Neural cell (in vitro differentiated cells): ENCODE measurements at regions not wholly inside any gene's neighbourhood (a gene's known extent, or its start where the extent isn't known, plus 50 kb on each side); places are given as distances from the start of the nearest gene placed in this dataset.

ENCODE experiments used
- H2AFZ ChIP-seq: fragments of 200-600, 300-800 bp; sonication (generic), shearing (Covaris generic); 2 replicates; pipeline ENCODE4 v1.6.0; 2014; ENCODE audit warnings: low read depth, mild to moderate bottlenecking, antibody characterized with exemption, low read length, moderate library complexity
- H3F3A ChIP-seq: fragments of 200-600 bp; shearing (Covaris generic); 2 replicates; pipeline ENCODE4 v1.6.1; 2016; ENCODE audit warnings: mild to moderate bottlenecking, moderate library complexity, mixed read lengths, antibody characterized with exemption, low read length; ENCODE audit not compliant: insufficient read depth, poor library complexity, severe bottlenecking
- H3K27ac ChIP-seq: fragments of 200-600, 300-800 bp; sonication (generic), shearing (Covaris generic); 2 replicates; pipeline ENCODE4 v1.5.1; 2014; ENCODE audit warnings: mild to moderate bottlenecking, low read length, moderate library complexity
- H3K27me3 ChIP-seq: fragments of 300-800, 200-600 bp; sonication (generic), shearing (Covaris generic); 2 replicates; pipeline ENCODE4 v1.6.0; 2014; ENCODE audit warnings: mild to moderate bottlenecking, low read depth, low read length, moderate library complexity; ENCODE audit not compliant: insufficient read depth
- H3K36me3 ChIP-seq: fragments of 300-800, 200-600 bp; sonication (generic), shearing (Covaris generic); 2 replicates; pipeline ENCODE4 v1.5.1; 2014; ENCODE audit warnings: mild to moderate bottlenecking, antibody characterized with exemption, low read length, moderate library complexity; ENCODE audit not compliant: insufficient read depth
- H3K4me2 ChIP-seq: fragments of 300-800, 200-600 bp; sonication (generic), shearing (Covaris generic); 2 replicates; pipeline ENCODE4 v1.6.0; 2014; ENCODE audit warnings: mild to moderate bottlenecking, low read length
- H3K4me3 ChIP-seq: fragments of 300-800, 200-600 bp; sonication (generic), shearing (Covaris generic); 2 replicates; pipeline ENCODE4 v1.5.1; 2014; ENCODE audit warnings: mild to moderate bottlenecking, low read length, moderate library complexity
- H3K79me2 ChIP-seq: fragments of 200-600 bp; shearing (Covaris generic); replicated peaks from 2 replicates; pipeline ENCODE4 v1.6.0; 2014; ENCODE audit warnings: mild to moderate bottlenecking, low read length, moderate library complexity; ENCODE audit not compliant: insufficient read depth
- H3K9ac ChIP-seq: fragments of 300-800, 200-600 bp; sonication (generic), shearing (Covaris generic); 2 replicates; pipeline ENCODE4 v1.6.1; 2016; ENCODE audit warnings: mild to moderate bottlenecking, low read length, mixed read lengths
- H3K9me2 ChIP-seq: fragments of 200-600 bp; shearing (Covaris generic); 2 replicates; pipeline ENCODE4 v1.6.1; 2016; ENCODE audit warnings: mild to moderate bottlenecking, low read length, mixed read lengths; ENCODE audit not compliant: insufficient read depth
- H3K9me3 ChIP-seq: fragments of 200-600, 300-800 bp; sonication (generic), shearing (Covaris generic); 2 replicates; pipeline ENCODE4 v1.6.1; 2016; ENCODE audit warnings: mild to moderate bottlenecking, mixed run types, low read length, moderate library complexity, mixed read lengths
- H4K20me1 ChIP-seq: fragments of 200-600 bp; shearing (Covaris generic); 2 replicates; pipeline ENCODE4 v1.6.1; 2016; ENCODE audit warnings: mild to moderate bottlenecking, mixed run types; ENCODE audit not compliant: insufficient read depth
- EP300 ChIP-seq: fragments of 450-650 bp; conservative IDR thresholded peaks from 2 replicates; pipeline ENCODE4 v1.6.1; 2014; ENCODE audit warnings: antibody characterized with exemption, mild to moderate bottlenecking, moderate library complexity; ENCODE audit not compliant: poor library complexity, severe bottlenecking
- EZH2 ChIP-seq: fragments of 200-600, 300-800 bp; shearing (Covaris generic), sonication (generic); IDR thresholded peaks from 2 replicates; pipeline ENCODE4 v1.6.1; 2014; ENCODE audit warnings: antibody characterized with exemption, low read length, borderline replicate concordance, mild to moderate bottlenecking; ENCODE audit not compliant: insufficient read depth, poor library complexity, severe bottlenecking
- MXI1 ChIP-seq: fragments of 450-650 bp; conservative IDR thresholded peaks from 2 replicates; pipeline ENCODE4 v1.6.1; 2014; ENCODE audit warnings: antibody characterized with exemption, mild to moderate bottlenecking; ENCODE audit not compliant: poor library complexity, severe bottlenecking
- POLR2AphosphoS5 ChIP-seq: IDR thresholded peaks from 2 replicates; pipeline ENCODE4 v1.6.1; 2012
- TAF1 ChIP-seq: IDR thresholded peaks from 2 replicates; pipeline ENCODE4 v1.6.1; 2012; ENCODE audit warnings: low read depth
- TF ChIP-seq, protein P1 (sequence below): fragments of 450-650 bp; IDR thresholded peaks from 2 replicates; pipeline ENCODE4 v1.5.1; 2014; ENCODE audit warnings: antibody characterized with exemption, mild to moderate bottlenecking, moderate library complexity; ENCODE audit not compliant: poor library complexity, severe bottlenecking
- TF ChIP-seq, protein P2 (sequence below): IDR thresholded peaks from 2 replicates; pipeline ENCODE4 v1.6.1; 2012; ENCODE audit warnings: borderline replicate concordance

DNA sequence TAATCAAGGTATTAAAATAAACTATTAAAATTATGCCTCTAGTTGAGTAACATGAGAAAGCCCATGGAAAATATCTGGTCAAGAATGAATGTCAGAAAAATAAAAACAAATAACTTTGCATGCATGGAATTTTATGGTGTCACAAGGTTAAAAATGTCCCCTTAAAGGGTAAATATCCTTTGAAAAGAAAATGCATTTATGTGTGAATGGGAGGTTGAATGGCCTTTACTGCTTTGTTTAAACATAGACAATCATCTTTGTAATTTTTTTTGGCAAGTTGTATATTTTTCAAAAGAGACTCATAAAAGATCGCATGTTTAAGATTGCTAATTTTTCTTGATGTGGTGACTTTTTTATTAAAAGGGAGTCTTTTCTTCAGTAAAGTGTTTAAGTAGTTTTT is 564.2 kb downstream of the NR2F2 start:
- H2AFZ ChIP-seq, result no peak overlapping the region
- no peak overlapping the region for H3K4me2 ChIP-seq
- H3K9me2 ChIP-seq, result no peaks in the 10 kb centered on the region
- H3F3A ChIP-seq, result no peaks in the 10 kb centered on the region
- H3K27ac ChIP-seq, result no peak overlapping the region
- H3K9me3 ChIP-seq, result no peaks in the 10 kb centered on the region
- no peak for TF ChIP-seq EZH2
- no peak for TF ChIP-seq EP300
- TF ChIP-seq, protein P1, sequence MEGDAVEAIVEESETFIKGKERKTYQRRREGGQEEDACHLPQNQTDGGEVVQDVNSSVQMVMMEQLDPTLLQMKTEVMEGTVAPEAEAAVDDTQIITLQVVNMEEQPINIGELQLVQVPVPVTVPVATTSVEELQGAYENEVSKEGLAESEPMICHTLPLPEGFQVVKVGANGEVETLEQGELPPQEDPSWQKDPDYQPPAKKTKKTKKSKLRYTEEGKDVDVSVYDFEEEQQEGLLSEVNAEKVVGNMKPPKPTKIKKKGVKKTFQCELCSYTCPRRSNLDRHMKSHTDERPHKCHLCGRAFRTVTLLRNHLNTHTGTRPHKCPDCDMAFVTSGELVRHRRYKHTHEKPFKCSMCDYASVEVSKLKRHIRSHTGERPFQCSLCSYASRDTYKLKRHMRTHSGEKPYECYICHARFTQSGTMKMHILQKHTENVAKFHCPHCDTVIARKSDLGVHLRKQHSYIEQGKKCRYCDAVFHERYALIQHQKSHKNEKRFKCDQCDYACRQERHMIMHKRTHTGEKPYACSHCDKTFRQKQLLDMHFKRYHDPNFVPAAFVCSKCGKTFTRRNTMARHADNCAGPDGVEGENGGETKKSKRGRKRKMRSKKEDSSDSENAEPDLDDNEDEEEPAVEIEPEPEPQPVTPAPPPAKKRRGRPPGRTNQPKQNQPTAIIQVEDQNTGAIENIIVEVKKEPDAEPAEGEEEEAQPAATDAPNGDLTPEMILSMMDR, result no peak
- no peak for TF ChIP-seq TAF1
- TF ChIP-seq, protein P2, sequence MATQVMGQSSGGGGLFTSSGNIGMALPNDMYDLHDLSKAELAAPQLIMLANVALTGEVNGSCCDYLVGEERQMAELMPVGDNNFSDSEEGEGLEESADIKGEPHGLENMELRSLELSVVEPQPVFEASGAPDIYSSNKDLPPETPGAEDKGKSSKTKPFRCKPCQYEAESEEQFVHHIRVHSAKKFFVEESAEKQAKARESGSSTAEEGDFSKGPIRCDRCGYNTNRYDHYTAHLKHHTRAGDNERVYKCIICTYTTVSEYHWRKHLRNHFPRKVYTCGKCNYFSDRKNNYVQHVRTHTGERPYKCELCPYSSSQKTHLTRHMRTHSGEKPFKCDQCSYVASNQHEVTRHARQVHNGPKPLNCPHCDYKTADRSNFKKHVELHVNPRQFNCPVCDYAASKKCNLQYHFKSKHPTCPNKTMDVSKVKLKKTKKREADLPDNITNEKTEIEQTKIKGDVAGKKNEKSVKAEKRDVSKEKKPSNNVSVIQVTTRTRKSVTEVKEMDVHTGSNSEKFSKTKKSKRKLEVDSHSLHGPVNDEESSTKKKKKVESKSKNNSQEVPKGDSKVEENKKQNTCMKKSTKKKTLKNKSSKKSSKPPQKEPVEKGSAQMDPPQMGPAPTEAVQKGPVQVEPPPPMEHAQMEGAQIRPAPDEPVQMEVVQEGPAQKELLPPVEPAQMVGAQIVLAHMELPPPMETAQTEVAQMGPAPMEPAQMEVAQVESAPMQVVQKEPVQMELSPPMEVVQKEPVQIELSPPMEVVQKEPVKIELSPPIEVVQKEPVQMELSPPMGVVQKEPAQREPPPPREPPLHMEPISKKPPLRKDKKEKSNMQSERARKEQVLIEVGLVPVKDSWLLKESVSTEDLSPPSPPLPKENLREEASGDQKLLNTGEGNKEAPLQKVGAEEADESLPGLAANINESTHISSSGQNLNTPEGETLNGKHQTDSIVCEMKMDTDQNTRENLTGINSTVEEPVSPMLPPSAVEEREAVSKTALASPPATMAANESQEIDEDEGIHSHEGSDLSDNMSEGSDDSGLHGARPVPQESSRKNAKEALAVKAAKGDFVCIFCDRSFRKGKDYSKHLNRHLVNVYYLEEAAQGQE, result no peak
- no peak for TF ChIP-seq POLR2AphosphoS5
- TF ChIP-seq MXI1, result no peak
- no peak overlapping the region for H3K4me3 ChIP-seq
- H4K20me1 ChIP-seq, result no peaks in the 10 kb centered on the region
- no peaks in the 10 kb centered on the region for H3K36me3 ChIP-seq
- peaks cover 33% of the 10 kb centered on the region for H3K27me3 ChIP-seq
- no peak overlapping the region for H3K9ac ChIP-seq
- H3K79me2 ChIP-seq, result no peaks in the 10 kb centered on the region

DNA sequence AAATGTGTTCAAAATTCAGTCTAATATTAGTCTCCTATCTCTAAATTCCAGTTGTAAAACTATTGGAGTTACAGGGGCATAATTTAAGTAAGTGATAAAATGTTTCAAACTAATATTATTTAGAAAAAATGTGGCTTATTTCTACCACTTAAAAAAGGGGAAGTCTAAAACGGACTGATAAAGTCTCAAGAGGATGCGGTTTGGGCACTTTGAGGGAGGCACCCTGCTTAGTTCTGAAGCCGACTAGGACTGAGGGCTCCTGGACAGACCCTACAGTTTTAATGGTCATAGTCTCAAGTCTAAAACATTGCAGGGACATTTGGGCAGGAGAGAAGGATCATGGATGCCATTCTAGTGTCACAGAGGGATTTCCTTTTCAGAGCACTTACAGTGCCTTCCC is 566.3 kb downstream of the NR2F2 start:
- H4K20me1 ChIP-seq, result no peaks in the 10 kb centered on the region
- H3K27me3 ChIP-seq, result peaks cover 15% of the 10 kb centered on the region
- no peak overlapping the region for H3K4me3 ChIP-seq
- TF ChIP-seq, protein P1, result no peak
- no peak for TF ChIP-seq POLR2AphosphoS5
- no peak for TF ChIP-seq TAF1
- TF ChIP-seq MXI1, result no peak
- TF ChIP-seq EZH2, result no peak
- no peaks in the 10 kb centered on the region for H3K79me2 ChIP-seq
- no peak overlapping the region for H3K9ac ChIP-seq
- no peaks in the 10 kb centered on the region for H3K9me2 ChIP-seq
- H3K36me3 ChIP-seq, result no peaks in the 10 kb centered on the region
- H3K9me3 ChIP-seq, result no peaks in the 10 kb centered on the region
- H3K27ac ChIP-seq, result no peak overlapping the region
- H3K4me2 ChIP-seq, result no peak overlapping the region
- H3F3A ChIP-seq, result no peaks in the 10 kb centered on the region
- H2AFZ ChIP-seq, result no peak overlapping the region
